DMS153 (cell line): ENCODE measurements at regions not wholly inside any gene's neighbourhood (a gene's known extent, or its start where the extent isn't known, plus 50 kb on each side); places are given as distances from the start of the nearest gene placed in this dataset.
"Not testable (repeated sequence)": the region's sequence is repeated elsewhere in the genome, so short reads cannot be mapped to it uniquely, and the experiment has no call there.

Source experiments
- DNase-seq: peaks from one replicate; lab custom pipeline; 2025; lab: John Stamatoyannopoulos, UW

DNA sequence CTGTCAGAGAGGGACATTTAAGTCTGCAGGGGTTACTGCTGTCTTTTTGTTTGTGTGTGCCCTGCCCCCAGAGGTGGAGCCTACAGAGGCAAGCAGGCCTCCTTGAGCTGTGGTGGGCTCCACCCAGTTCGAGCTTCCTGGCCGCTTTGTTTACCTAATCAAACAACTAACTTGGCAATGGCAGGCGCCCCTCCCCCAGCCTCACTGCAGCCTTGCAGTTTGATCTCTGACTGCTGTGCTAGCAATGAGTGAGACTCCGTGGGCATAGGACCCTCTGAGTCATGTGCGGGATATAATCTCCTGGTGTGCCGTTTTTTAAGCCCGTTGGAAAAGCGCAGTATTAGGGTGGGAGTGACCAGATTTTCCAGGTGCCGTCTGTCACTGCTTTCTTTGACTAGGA lies 216.8 kb upstream of the CDKN2B start:
- DNase-seq = not testable (repeated sequence)

- DNase-seq = no peak
Measured at GRCh38 chr9:22227986-22228385, 218.6 kb upstream of the DMRTA1 start.

- DNase-seq = no peak
Measured at GRCh38 chr9:22228542-22228941, 218.1 kb upstream of the DMRTA1 start.

- no peak for DNase-seq
Measured at GRCh38 chr9:22229069-22229468, 217.6 kb upstream of the DMRTA1 start.

DNA sequence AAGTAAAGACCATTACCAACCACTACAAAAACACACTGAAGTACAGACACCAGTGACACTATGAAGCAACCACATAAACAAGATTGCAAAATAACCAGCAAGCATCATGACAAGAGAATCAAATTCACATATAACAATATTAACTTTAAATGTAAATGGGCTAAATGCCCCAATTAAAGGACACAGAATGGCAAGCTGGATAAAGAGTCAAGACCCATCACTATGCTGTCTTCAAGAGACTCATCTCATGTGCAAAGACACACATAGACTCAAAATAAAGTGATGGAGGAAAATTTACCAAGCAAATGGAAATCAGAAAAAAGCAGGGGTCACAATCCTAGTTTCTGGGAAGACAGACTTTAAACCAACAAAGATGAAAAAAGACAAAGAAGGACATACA lies 215.3 kb upstream of the DMRTA1 start:
- DNase-seq = not testable (repeated sequence)

DNA sequence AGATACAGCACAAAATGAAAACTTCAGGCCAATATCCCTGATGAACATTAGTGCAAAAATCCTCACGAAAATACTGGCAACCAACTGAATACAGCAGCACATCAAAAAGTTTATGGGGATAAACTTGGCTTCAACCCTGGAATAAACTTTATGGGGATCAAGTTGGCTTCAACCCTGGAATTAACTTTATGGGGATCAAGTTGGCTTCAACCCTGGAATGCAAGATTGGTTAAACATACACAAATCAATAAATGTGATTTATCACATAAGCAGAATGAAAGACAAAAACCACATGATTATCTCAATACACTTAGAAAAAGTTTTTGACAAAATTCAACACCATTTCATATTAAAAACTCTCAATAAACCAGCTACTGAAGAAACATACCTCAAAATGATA lies 213.7 kb upstream of the DMRTA1 start:
- DNase-seq = no peak

DNA sequence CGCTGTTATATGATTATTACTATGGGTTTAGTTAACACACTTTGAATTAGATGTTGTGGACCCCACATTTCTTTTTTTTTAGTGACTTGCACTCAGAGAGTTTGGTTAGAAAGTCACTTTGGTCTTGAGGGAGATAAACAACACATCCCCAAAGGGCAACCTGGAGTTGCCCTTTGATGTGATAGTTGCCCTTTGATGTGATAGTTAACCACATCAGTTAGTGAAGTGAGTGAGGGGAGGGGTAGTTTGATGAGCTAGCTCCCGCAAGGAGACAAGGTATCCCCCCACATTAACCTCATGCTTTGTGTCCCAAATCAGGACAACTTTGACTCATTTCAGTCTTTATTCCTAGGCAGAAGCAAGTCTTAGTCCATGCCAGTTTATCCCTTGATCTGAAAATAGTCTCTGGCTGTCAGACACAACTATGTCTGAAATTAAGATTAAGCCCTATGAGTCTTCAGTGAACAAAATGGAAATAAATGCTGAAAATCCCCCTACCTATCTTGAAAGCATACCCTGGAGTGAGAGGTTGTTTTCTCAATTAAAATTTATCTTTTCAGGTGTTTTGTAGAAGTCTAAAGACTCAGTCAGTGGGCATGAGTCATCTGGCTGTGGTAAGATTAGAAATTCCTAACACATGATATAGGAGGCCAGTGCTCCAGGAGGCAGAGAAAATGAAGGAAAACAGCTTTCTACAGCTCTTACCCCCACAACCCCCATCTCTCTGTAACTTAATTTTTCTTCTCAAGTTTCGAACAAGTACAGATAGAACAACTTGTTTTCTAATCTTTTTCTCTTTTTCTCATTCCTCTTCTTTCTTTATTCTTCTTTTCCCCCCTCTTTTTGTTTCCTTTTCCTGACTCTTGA lies 208.9 kb upstream of the DMRTA1 start:
- DNase-seq = no peak

GRCh38 chr9:22238809-22239684 lies 207.6 kb upstream of the DMRTA1 start:
- DNase-seq = peak; percentile 43

DNA sequence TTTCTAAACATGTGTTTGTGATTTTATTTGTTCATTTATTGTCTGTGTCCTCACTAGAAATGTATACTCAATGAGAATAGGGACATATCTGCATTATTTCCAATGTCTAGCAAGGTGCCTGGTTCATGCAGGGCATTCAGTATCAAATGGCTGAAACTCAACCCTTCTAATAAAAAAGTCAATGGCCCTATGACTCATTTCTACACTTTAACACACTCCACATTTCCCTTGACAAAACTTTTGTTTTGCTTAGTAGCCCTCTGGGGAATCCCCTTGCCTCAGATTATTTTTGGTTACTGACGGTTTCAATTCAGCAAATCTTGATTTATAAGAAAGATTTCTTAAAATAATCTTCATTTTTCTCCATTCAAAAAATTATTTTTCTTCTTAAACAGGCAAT lies 206.0 kb upstream of the DMRTA1 start:
- DNase-seq = no peak

- DNase-seq = no peak
Measured at GRCh38 chr9:22241024-22241423, 205.6 kb upstream of the DMRTA1 start.

- DNase-seq = no peak
Measured at GRCh38 chr9:22241611-22242010, 205.0 kb upstream of the DMRTA1 start.

DNA sequence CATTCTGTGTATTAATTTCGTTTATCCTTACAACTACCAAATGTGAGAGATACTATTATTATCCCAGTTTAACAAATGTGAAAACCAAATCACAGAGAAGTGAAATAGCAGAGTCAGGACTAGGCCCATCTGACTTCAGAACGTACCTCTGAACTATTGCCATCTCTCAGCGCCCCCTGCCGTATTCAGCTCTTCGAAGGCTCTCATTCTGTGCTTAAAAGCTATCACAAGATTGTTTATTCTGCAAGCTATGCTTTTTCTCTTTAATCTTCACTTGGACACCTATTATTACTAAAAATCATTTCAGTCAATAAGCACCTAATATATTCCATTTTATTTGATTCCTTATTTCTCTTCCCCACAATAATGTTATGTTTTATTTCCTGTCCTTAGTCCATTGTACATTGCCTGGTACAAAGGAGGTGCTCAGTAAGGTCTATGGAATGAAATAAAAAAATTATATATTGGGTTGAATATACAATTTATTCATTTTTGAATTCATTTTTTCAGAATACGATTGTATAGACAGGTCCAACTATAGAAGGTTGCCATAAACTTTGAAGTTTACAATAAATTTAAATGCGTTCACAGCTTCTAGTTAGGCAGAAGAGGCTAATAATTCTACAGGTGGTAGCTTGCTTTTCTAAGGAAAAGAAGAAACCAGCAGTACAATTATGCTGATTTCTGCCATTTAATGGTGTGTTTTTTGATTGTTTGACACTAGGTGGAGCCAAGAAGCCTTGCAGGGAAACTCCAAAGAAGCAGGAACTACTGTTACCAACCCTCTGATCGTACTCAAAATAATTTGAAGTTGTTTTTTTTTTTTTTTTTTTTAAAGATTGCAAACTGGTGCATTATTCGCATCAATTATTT lies 202.2 kb upstream of the DMRTA1 start:
- DNase-seq = peak; percentile 24

DNA sequence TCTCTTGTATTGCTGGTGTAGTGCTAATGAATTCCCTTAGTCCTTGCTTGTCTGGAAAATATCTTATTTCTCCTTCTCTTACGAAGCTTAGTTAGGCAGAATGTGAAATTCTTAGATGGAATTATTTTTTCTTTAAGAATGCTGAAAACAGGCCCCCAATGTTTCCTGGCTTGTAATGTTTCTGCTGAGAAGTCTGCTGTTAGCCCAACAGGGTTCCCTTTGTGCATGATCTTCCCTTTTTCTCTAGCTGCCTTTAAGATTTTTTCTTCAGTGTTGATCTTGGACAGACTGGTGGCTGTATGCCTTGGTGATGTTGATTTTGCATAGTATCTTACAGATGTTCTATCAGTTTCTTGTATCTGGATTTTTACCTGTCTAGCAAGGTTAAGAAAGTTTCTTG lies 191.3 kb upstream of the DMRTA1 start:
- no peak for DNase-seq

GRCh38 chr9:22256381-22256780 lies 190.2 kb upstream of the DMRTA1 start:
- no peak for DNase-seq

- DNase-seq = no peak
Measured at GRCh38 chr9:22257026-22257816, 189.4 kb upstream of the DMRTA1 start.

GRCh38 chr9:22265038-22265437 lies 181.6 kb upstream of the DMRTA1 start:
- no peak for DNase-seq

DNA sequence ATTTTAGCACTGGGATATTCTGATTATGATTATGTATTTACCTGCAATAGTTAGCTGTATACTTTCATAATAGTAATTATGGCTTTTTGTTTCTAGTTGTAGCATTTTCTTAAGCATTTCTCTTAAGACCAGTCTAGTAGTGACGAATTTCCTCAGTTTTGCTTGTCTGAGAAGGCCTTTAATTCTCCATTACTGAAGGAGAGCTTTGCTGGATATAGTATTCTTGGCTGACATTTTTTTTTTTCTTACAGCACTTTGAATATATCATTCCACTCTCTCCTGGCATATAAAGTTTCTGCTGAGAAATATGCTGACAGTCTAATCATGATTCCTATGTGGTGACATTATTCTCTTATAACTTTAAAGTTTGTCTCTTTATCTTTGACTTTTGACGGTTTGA lies 181.1 kb upstream of the DMRTA1 start:
- DNase-seq = no peak

GRCh38 chr9:22274477-22274876 lies 172.1 kb upstream of the DMRTA1 start:
- DNase-seq = no peak

DNA sequence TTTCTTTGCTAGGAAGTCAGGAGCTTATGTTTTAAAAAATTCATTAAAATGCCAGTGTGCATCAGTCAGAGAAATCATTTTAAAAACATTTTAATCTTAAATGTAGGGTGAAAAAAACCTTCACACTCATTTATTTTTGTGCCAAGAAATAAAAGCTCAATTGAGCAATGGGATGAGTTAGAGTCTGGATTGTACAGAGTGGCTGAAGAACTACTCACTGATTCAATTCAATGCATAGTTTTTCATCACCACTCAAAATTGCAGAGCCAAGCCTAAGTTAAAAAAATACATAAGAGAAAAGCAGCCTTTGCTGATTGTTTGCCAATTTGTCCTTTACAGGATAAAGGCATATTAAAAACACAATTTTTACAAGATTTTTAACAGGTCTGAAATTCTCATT lies 168.2 kb upstream of the DMRTA1 start:
- no peak for DNase-seq

GRCh38 chr9:22279636-22280035 lies 167.0 kb upstream of the DMRTA1 start:
- DNase-seq = no peak

- DNase-seq = no peak
Measured at GRCh38 chr9:22285066-22285465, 161.6 kb upstream of the DMRTA1 start.
